RWPE2 (cell line): ENCODE measurements at regions not wholly inside any gene's neighbourhood (a gene's known extent, or its start where the extent isn't known, plus 50 kb on each side); places are given as distances from the start of the nearest gene placed in this dataset.

Source experiments
- ATAC-seq: fragments of 200-7000 bp; cut with Tn5 transposase; 3 replicates; pipeline ENCODE4 v1.9.1; 2021; ENCODE audit warnings: low read depth
- DNase-seq: peaks from one replicate; pipeline ENCODE4 v3.0.0-alpha.2; 2020; ENCODE audit warnings: low spot score
- H3K27ac ChIP-seq: fragments of 450-650 bp; 2 replicates; pipeline ENCODE4 v1.5.1; 2017; ENCODE audit warnings: mild to moderate bottlenecking; ENCODE audit not compliant: poor library complexity, severe bottlenecking
- H3K27me3 ChIP-seq: fragments of 250-450 bp; sonication (Bioruptor Pico); 2 replicates; pipeline ENCODE4 v1.5.1; 2021; ENCODE audit warnings: mild to moderate bottlenecking, moderate library complexity; ENCODE audit not compliant: insufficient read depth, poor library complexity, severe bottlenecking
- H3K36me3 ChIP-seq: fragments of 250-450 bp; sonication (Bioruptor Pico); 2 replicates; pipeline ENCODE4 v1.5.1; 2020; ENCODE audit warnings: low read depth, mild to moderate bottlenecking, moderate library complexity
- H3K4me1 ChIP-seq: fragments of 250-450 bp; sonication (Bioruptor Pico); 2 replicates; pipeline ENCODE4 v1.5.1; 2021; ENCODE audit warnings: mild to moderate bottlenecking, moderate library complexity; ENCODE audit not compliant: insufficient read depth, poor library complexity, severe bottlenecking
- H3K4me3 ChIP-seq: fragments of 250-450 bp; sonication (Bioruptor Pico); 2 replicates; pipeline ENCODE4 v1.5.1; 2021; ENCODE audit warnings: mild to moderate bottlenecking, moderate library complexity; ENCODE audit not compliant: severe bottlenecking
- H3K9me3 ChIP-seq: fragments of 250-450 bp; sonication (Bioruptor Pico); 2 replicates; pipeline ENCODE4 v1.5.1; 2021; ENCODE audit warnings: mild to moderate bottlenecking, moderate library complexity; ENCODE audit not compliant: severe bottlenecking
- CTCF ChIP-seq: fragments of 450-650 bp; IDR thresholded peaks from one replicate; pipeline ENCODE4 v1.5.1; 2017; ENCODE audit warnings: mild to moderate bottlenecking, moderate library complexity; ENCODE audit not compliant: poor library complexity, severe bottlenecking

- H3K9me3 ChIP-seq = no peaks in the 10 kb centered on the region
- H3K27me3 ChIP-seq = no peaks in the 10 kb centered on the region
- no peak overlapping the region for H3K27ac ChIP-seq
- TF ChIP-seq CTCF = no peak
- no peak for ATAC-seq
- no peaks in the 10 kb centered on the region for H3K36me3 ChIP-seq
- no peak overlapping the region for H3K4me3 ChIP-seq
- no peaks in the 10 kb centered on the region for H3K4me1 ChIP-seq
- no peak for DNase-seq
Measured at GRCh38 chr2:134785659-134786430, 52.6 kb upstream of the ACMSD start.

GRCh38 chr2:134788417-134788816 is 50.0 kb upstream of the ACMSD start:
- Histone ChIP-seq H3K4me3 (no peak overlapping the region), H3K9me3 (no peaks in the 10 kb centered on the region), H3K27me3 (no peaks in the 10 kb centered on the region), H3K4me1 (no peaks in the 10 kb centered on the region), H3K27ac (no peak overlapping the region), H3K36me3 (no peaks in the 10 kb centered on the region)
- ATAC-seq (no peak), DNase-seq (no peak)
- TF ChIP-seq CTCF = no peak
